ENCODE measurements at regions not wholly inside any gene's neighbourhood (a gene's known extent, or its start where the extent isn't known, plus 50 kb on each side); places are given as distances from the start of the nearest gene placed in this dataset.

- Mint-ChIP-seq H3K27me3 (no peaks in the 10 kb centered on the region), H3K27ac (no peak overlapping the region), H3K9me3 (peaks cover 0 to 29% (median 8%) of the 10 kb centered on the region in 8 donors), H3K4me3 (no peak overlapping the region), H3K4me1 (no peaks in the 10 kb centered on the region), H3K36me3 (no peaks in the 10 kb centered on the region)
- no peak for DNase-seq
- ChIA-PET POLR2A (ENCODE audit: partially characterized antibody) (no interaction called here), CTCF (ENCODE audit: partially characterized antibody) (no interaction called here)
- Histone ChIP-seq H3K4me3 (ENCODE audit: low read length in 2 of 2) (no peak overlapping the region), H3K4me1 (ENCODE audit: insufficient read depth, low read length) (no peaks in the 10 kb centered on the region), H3K27ac (ENCODE audit: low read depth, low read length) (no peak overlapping the region), H3K9me3 (ENCODE audit: control insufficient read depth in 1 of 2, low read length in 2 of 2) (peaks cover 0 to under 1% of the 10 kb centered on the region in 2 donors), H3K36me3 (ENCODE audit: insufficient read depth, low read length) (no peaks in the 10 kb centered on the region), H3K27me3 (ENCODE audit: insufficient read depth, low read length) (no peaks in the 10 kb centered on the region)
- intact Hi-C loops (cut with micrococcal nuclease) = no loop called here
Observed at GRCh38 chr5:27524515-27524914, 486.1 kb upstream of the CDH9 start.

- Histone ChIP-seq H3K27ac (ENCODE audit: low read depth, low read length) (no peak overlapping the region), H3K9me3 (ENCODE audit: control insufficient read depth in 1 of 2, low read length in 2 of 2) (peaks cover 0 to 7% of the 10 kb centered on the region in 2 donors), H3K27me3 (ENCODE audit: insufficient read depth, low read length) (no peaks in the 10 kb centered on the region), H3K36me3 (ENCODE audit: insufficient read depth, low read length) (no peaks in the 10 kb centered on the region), H3K4me1 (ENCODE audit: insufficient read depth, low read length) (no peaks in the 10 kb centered on the region), H3K4me3 (ENCODE audit: low read length in 2 of 2) (no peak overlapping the region)
- DNase-seq = no peak
- peaks cover 0 to 37% (median 11%) of the 10 kb centered on the region in 8 donors for H3K9me3 Mint-ChIP-seq
- H3K27ac Mint-ChIP-seq = no peak overlapping the region
- no peaks in the 10 kb centered on the region for H3K4me1 Mint-ChIP-seq
- ChIA-PET POLR2A (ENCODE audit: partially characterized antibody) (no interaction called here), CTCF (ENCODE audit: partially characterized antibody) (no interaction called here)
- H3K4me3 Mint-ChIP-seq = no peak overlapping the region
- intact Hi-C loops (cut with micrococcal nuclease) = no loop called here
- H3K36me3 Mint-ChIP-seq = no peaks in the 10 kb centered on the region
- H3K27me3 Mint-ChIP-seq = no peaks in the 10 kb centered on the region
Observed at GRCh38 chr5:27523629-27524028, 485.2 kb upstream of the CDH9 start.

- DNase-seq = no peak
- Histone ChIP-seq H3K27ac (ENCODE audit: low read depth, low read length) (no peak overlapping the region), H3K4me1 (ENCODE audit: insufficient read depth, low read length) (no peaks in the 10 kb centered on the region), H3K27me3 (ENCODE audit: insufficient read depth, low read length) (no peaks in the 10 kb centered on the region), H3K36me3 (ENCODE audit: insufficient read depth, low read length) (no peaks in the 10 kb centered on the region), H3K9me3 (ENCODE audit: control insufficient read depth in 1 of 2, low read length in 2 of 2) (peaks cover 0 to 7% of the 10 kb centered on the region in 2 donors), H3K4me3 (ENCODE audit: low read length in 2 of 2) (no peak overlapping the region)
- no peak overlapping the region for H3K4me3 Mint-ChIP-seq
- ChIA-PET CTCF (ENCODE audit: partially characterized antibody) (no interaction called here), POLR2A (ENCODE audit: partially characterized antibody) (no interaction called here)
- H3K27ac Mint-ChIP-seq = no peak overlapping the region
- H3K4me1 Mint-ChIP-seq = no peaks in the 10 kb centered on the region
- H3K9me3 Mint-ChIP-seq = peaks cover 0 to 37% (median 21%) of the 10 kb centered on the region in 8 donors
- H3K27me3 Mint-ChIP-seq = no peaks in the 10 kb centered on the region
- intact Hi-C loops (cut with micrococcal nuclease) = no loop called here
- no peaks in the 10 kb centered on the region for H3K36me3 Mint-ChIP-seq
Observed at GRCh38 chr5:27516437-27516836, 478.1 kb upstream of the CDH9 start.

- no peaks in the 10 kb centered on the region for H3K4me1 ChIP-seq (ENCODE audit: insufficient read depth, low read length)
- Mint-ChIP-seq H3K9me3 (peaks cover 0 to 16% (median 9%) of the 10 kb centered on the region in 8 donors), H3K27ac (no peak overlapping the region), H3K36me3 (no peaks in the 10 kb centered on the region), H3K4me3 (no peak overlapping the region), H3K27me3 (no peaks in the 10 kb centered on the region), H3K4me1 (no peaks in the 10 kb centered on the region)
- no peak overlapping the region for H3K27ac ChIP-seq (ENCODE audit: low read depth, low read length)
- no peak for DNase-seq
- H3K4me3 ChIP-seq (ENCODE audit: low read length in 2 of 2) = no peak overlapping the region
- intact Hi-C loops (cut with micrococcal nuclease) = no loop called here
- H3K9me3 ChIP-seq (ENCODE audit: control insufficient read depth in 1 of 2, low read length in 2 of 2) = no peaks in the 10 kb centered on the region
- H3K36me3 ChIP-seq (ENCODE audit: insufficient read depth, low read length) = no peaks in the 10 kb centered on the region
- H3K27me3 ChIP-seq (ENCODE audit: insufficient read depth, low read length) = no peaks in the 10 kb centered on the region
- CTCF ChIA-PET (ENCODE audit: partially characterized antibody) = no interaction called here
- POLR2A ChIA-PET (ENCODE audit: partially characterized antibody) = no interaction called here
Observed at GRCh38 chr5:27511061-27511460, 472.7 kb upstream of the CDH9 start.

GRCh38 chr5:27503813-27504212 lies 465.4 kb upstream of the CDH9 start:
- H3K4me1 Mint-ChIP-seq = no peaks in the 10 kb centered on the region
- H3K27ac ChIP-seq (ENCODE audit: low read depth, low read length) = no peak overlapping the region
- H3K27me3 Mint-ChIP-seq = no peaks in the 10 kb centered on the region
- ChIA-PET POLR2A (ENCODE audit: partially characterized antibody) (no interaction called here), CTCF (ENCODE audit: partially characterized antibody) (no interaction called here)
- no peaks in the 10 kb centered on the region for H3K36me3 ChIP-seq (ENCODE audit: insufficient read depth, low read length)
- H3K36me3 Mint-ChIP-seq = no peaks in the 10 kb centered on the region
- no peak overlapping the region for H3K4me3 Mint-ChIP-seq
- H3K27me3 ChIP-seq (ENCODE audit: insufficient read depth, low read length) = no peaks in the 10 kb centered on the region
- intact Hi-C loops (cut with micrococcal nuclease) = no loop called here
- H3K27ac Mint-ChIP-seq = no peak overlapping the region
- H3K4me1 ChIP-seq (ENCODE audit: insufficient read depth, low read length) = no peaks in the 10 kb centered on the region
- DNase-seq = no peak
- H3K4me3 ChIP-seq (ENCODE audit: low read length in 2 of 2) = no peak overlapping the region
- H3K9me3 ChIP-seq (ENCODE audit: control insufficient read depth in 1 of 2, low read length in 2 of 2) = no peaks in the 10 kb centered on the region
- H3K9me3 Mint-ChIP-seq = peaks cover 0 to 22% (median 9%) of the 10 kb centered on the region in 8 donors

GRCh38 chr5:27502236-27502635 lies 463.9 kb upstream of the CDH9 start:
- DNase-seq = no peak
- H3K4me1 ChIP-seq (ENCODE audit: insufficient read depth, low read length) = no peaks in the 10 kb centered on the region
- no peak overlapping the region for H3K4me3 Mint-ChIP-seq
- no peaks in the 10 kb centered on the region for H3K36me3 Mint-ChIP-seq
- H3K27ac ChIP-seq (ENCODE audit: low read depth, low read length) = no peak overlapping the region
- H3K4me3 ChIP-seq (ENCODE audit: low read length in 2 of 2) = no peak overlapping the region
- H3K27ac Mint-ChIP-seq = no peak overlapping the region
- H3K4me1 Mint-ChIP-seq = no peaks in the 10 kb centered on the region
- H3K27me3 ChIP-seq (ENCODE audit: insufficient read depth, low read length) = no peaks in the 10 kb centered on the region
- H3K9me3 ChIP-seq (ENCODE audit: control insufficient read depth in 1 of 2, low read length in 2 of 2) = no peaks in the 10 kb centered on the region
- intact Hi-C loops (cut with micrococcal nuclease) = no loop called here
- no peaks in the 10 kb centered on the region for H3K36me3 ChIP-seq (ENCODE audit: insufficient read depth, low read length)
- ChIA-PET POLR2A (ENCODE audit: partially characterized antibody) (no interaction called here), CTCF (ENCODE audit: partially characterized antibody) (no interaction called here)
- H3K27me3 Mint-ChIP-seq = no peaks in the 10 kb centered on the region
- H3K9me3 Mint-ChIP-seq = peaks cover 0 to 26% (median 9%) of the 10 kb centered on the region in 8 donors

GRCh38 chr5:27497491-27497890 lies 459.1 kb upstream of the CDH9 start:
- Mint-ChIP-seq H3K4me1 (no peaks in the 10 kb centered on the region), H3K9me3 (peaks cover 0 to 18% (median 6%) of the 10 kb centered on the region in 8 donors), H3K27me3 (no peaks in the 10 kb centered on the region), H3K4me3 (no peak overlapping the region), H3K36me3 (no peaks in the 10 kb centered on the region), H3K27ac (no peak overlapping the region)
- POLR2A ChIA-PET (ENCODE audit: partially characterized antibody) = no interaction called here
- H3K27ac ChIP-seq (ENCODE audit: low read depth, low read length) = no peak overlapping the region
- CTCF ChIA-PET (ENCODE audit: partially characterized antibody) = no interaction called here
- intact Hi-C loops (cut with micrococcal nuclease) = no loop called here
- H3K36me3 ChIP-seq (ENCODE audit: insufficient read depth, low read length) = no peaks in the 10 kb centered on the region
- no peak for DNase-seq
- H3K9me3 ChIP-seq (ENCODE audit: control insufficient read depth in 1 of 2, low read length in 2 of 2) = no peaks in the 10 kb centered on the region
- no peaks in the 10 kb centered on the region for H3K27me3 ChIP-seq (ENCODE audit: insufficient read depth, low read length)
- no peaks in the 10 kb centered on the region for H3K4me1 ChIP-seq (ENCODE audit: insufficient read depth, low read length)
- no peak overlapping the region for H3K4me3 ChIP-seq (ENCODE audit: low read length in 2 of 2)

- H3K36me3 ChIP-seq (ENCODE audit: insufficient read depth, low read length) = no peaks in the 10 kb centered on the region
Observed at GRCh38 chr5:27494887-27495286, 456.5 kb upstream of the CDH9 start.

More at GRCh38 chr5:27494887-27495286, 456.5 kb upstream of the CDH9 start:
- H3K4me1 Mint-ChIP-seq = no peaks in the 10 kb centered on the region
- DNase-seq = no peak
- ChIA-PET CTCF (ENCODE audit: partially characterized antibody) (no interaction called here), POLR2A (ENCODE audit: partially characterized antibody) (no interaction called here)
- H3K27me3 ChIP-seq (ENCODE audit: insufficient read depth, low read length) = no peaks in the 10 kb centered on the region
- H3K36me3 Mint-ChIP-seq = no peaks in the 10 kb centered on the region
- peaks cover 0 to 23% (median 7%) of the 10 kb centered on the region in 8 donors for H3K9me3 Mint-ChIP-seq
- H3K27me3 Mint-ChIP-seq = no peaks in the 10 kb centered on the region
- no peak overlapping the region for H3K27ac Mint-ChIP-seq
- no peaks in the 10 kb centered on the region for H3K9me3 ChIP-seq (ENCODE audit: control insufficient read depth in 1 of 2, low read length in 2 of 2)
- no peaks in the 10 kb centered on the region for H3K4me1 ChIP-seq (ENCODE audit: insufficient read depth, low read length)
- H3K27ac ChIP-seq (ENCODE audit: low read depth, low read length) = no peak overlapping the region
- intact Hi-C loops (cut with micrococcal nuclease) = no loop called here
- H3K4me3 ChIP-seq (ENCODE audit: low read length in 2 of 2) = no peak overlapping the region
- no peak overlapping the region for H3K4me3 Mint-ChIP-seq

All from CD4-positive, alpha-beta memory T cell (primary cell).